Uterus (tissue), 3 donors: ENCODE measurements at regions not wholly inside any gene's neighbourhood (a gene's known extent, or its start where the extent isn't known, plus 50 kb on each side); places are given as distances from the start of the nearest gene placed in this dataset.
"Not testable (repeated sequence)": the region's sequence is repeated elsewhere in the genome, so short reads cannot be mapped to it uniquely, and the experiment has no call there.

Source experiments
- DNase-seq, 2 donors: peaks; one replicate each; pipeline ENCODE4 v3.0.0-alpha.2; 2019 to 2020
- H3K27ac ChIP-seq, 2 donors: fragments of 200-600 bp; sonication (generic); 1 replicate in 1 of 2; 2 replicates in 1 of 2; pipeline ENCODE4 v1.5.1; 2016 to 2018
- H3K27me3 ChIP-seq, 2 donors: fragments of 200-600 bp; sonication (generic); one replicate each; pipeline ENCODE4 v1.5.1; 2018 to 2019; ENCODE audit warnings: control low read depth in 1 of 2
- H3K36me3 ChIP-seq, 2 donors: fragments of 200-600 bp; sonication (generic); one replicate each; pipeline ENCODE4 v1.5.1; 2019; ENCODE audit warnings: control low read depth in 1 of 2
- H3K4me1 ChIP-seq, 2 donors: fragments of 200-600 bp; sonication (generic); one replicate each; pipeline ENCODE4 v1.5.1; 2018 to 2019; ENCODE audit warnings: control low read depth in 1 of 2
- H3K4me3 ChIP-seq, 2 donors: fragments of 200-600 bp; sonication (generic); 1 replicate in 1 of 2; 2 replicates in 1 of 2; pipeline ENCODE4 v1.5.1; 2018 to 2019; ENCODE audit warnings: mild to moderate bottlenecking in 1 of 2
- H3K9me3 ChIP-seq, 2 donors: fragments of 200-600 bp; sonication (generic); one replicate each; pipeline ENCODE4 v1.5.1; 2019; ENCODE audit warnings: control low read depth in 1 of 2
- CTCF ChIP-seq, 4 experiments: fragments of 200-600 bp in 2 of 4; fragments of 450-650 bp in 2 of 4; sonication (generic) in 2 of 4; IDR thresholded peaks; one replicate each; pipeline ENCODE4 v1.5.1; 2016 to 2019; ENCODE audit warnings: antibody characterized with exemption in 4 of 4, mild to moderate bottlenecking in 2 of 4, moderate library complexity in 1 of 4
- POLR2A ChIP-seq, 2 donors: fragments of 450-650 bp; IDR thresholded peaks; one replicate each; pipeline ENCODE4 v1.6.1; 2016; ENCODE audit warnings: antibody characterized with exemption in 2 of 2, mild to moderate bottlenecking in 1 of 2, moderate library complexity in 1 of 2
- intact Hi-C: fragments of 100-400 bp; cut with DNase I; formaldehyde crosslinking; loops from one replicate; pipeline ENCODE4 v1.15.1; 2023; ENCODE audit warnings: low total_unique reads
- donor health status: DM: yes; HTN: yes; CAD: no.

DNA sequence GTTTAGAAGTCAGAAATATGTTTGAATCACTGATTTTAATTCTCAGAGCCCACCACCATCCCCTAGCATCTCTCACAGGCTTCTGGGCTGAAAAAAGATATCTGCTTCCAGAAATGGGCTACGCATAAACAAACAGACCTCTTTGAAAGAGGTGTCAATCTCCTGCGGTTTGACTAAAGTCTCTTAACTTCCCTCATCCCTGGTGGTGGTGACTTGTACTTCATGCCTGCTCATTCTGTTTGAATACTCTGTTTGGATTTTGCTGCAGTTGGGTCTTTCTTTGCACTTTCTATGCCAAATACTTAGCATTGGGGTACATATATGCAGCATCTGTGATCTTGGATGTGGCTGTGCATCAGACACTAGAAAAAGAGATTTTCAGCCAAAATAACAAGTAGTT, 157.2 kb upstream of the ATP10B start:
- H3K9me3 ChIP-seq: no peaks in the 10 kb centered on the region
- intact Hi-C loops: no loop called here
- DNase-seq: no peak
- H3K36me3 ChIP-seq: no peaks in the 10 kb centered on the region
- H3K27me3 ChIP-seq: no peaks in the 10 kb centered on the region
- no peak overlapping the region for H3K27ac ChIP-seq
- H3K4me3 ChIP-seq: no peak overlapping the region
- TF ChIP-seq POLR2A (IDR thresholded peaks at IDR 0.05): no peak
- TF ChIP-seq CTCF (IDR thresholded peaks at IDR 0.05): no peak
- no peaks in the 10 kb centered on the region for H3K4me1 ChIP-seq

DNA sequence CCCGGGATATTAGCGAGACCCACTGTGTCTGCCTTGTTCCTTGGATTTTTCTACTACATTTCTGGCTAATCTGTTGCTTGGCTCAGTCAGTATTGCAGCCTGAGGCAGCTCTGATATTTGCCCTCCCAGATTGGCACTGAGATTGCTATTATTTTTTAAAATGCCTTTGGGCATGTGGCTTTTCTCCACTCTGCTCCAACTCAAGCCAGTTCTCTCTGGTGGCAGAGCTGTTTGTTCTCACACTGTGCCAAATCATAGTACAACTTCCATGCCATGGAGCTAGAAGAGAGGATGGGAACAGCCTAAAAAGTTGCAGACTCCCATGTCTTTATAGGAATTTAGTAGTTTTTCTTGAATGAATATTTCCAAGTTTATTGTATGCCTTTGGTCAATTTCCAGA, 155.9 kb upstream of the ATP10B start:
- intact Hi-C loops: no loop called here
- Histone ChIP-seq H3K4me3 (no peak overlapping the region), H3K27ac (no peak overlapping the region)

DNA sequence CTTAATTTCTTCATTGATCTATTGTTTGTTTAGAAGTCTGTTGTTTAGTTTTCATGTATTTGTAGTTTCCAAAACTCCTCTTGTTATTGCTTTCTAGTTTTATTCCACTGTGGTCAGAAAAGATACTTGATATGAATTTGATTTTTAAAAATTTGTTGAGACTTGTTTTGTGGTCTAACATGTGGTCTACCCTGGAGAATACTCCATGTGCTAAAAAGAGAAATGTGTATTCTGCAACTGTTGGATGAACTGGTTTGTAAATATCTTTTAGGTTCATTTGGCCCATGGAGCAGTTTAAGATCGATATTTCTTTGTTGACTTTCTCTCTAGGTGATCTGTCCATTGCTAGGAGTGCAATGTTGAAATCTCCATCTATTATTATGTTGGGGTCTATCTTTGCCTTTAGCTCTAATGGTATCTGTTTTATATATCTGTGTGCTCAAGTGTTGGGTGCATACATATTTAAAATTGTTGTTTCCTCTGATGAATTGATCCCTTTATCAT, 150.6 kb upstream of the ATP10B start:
- Histone ChIP-seq H3K27me3 (no peaks in the 10 kb centered on the region), H3K4me3 (no peak overlapping the region), H3K36me3 (no peaks in the 10 kb centered on the region), H3K27ac (no peak overlapping the region), H3K9me3 (no peaks in the 10 kb centered on the region), H3K4me1 (no peaks in the 10 kb centered on the region)
- no peak for TF ChIP-seq CTCF (IDR thresholded peaks at IDR 0.05)
- no peak for TF ChIP-seq POLR2A (IDR thresholded peaks at IDR 0.05)
- no peak for DNase-seq
- intact Hi-C loops: no loop called here

More for the DNA sequence above, 155.9 kb upstream of the ATP10B start:
- no peak for DNase-seq
- TF ChIP-seq CTCF (IDR thresholded peaks at IDR 0.05) (no peak), POLR2A (IDR thresholded peaks at IDR 0.05) (no peak)
- H3K4me1 ChIP-seq: no peaks in the 10 kb centered on the region
- no peaks in the 10 kb centered on the region for H3K36me3 ChIP-seq
- no peaks in the 10 kb centered on the region for H3K27me3 ChIP-seq
- H3K9me3 ChIP-seq: no peaks in the 10 kb centered on the region

DNA sequence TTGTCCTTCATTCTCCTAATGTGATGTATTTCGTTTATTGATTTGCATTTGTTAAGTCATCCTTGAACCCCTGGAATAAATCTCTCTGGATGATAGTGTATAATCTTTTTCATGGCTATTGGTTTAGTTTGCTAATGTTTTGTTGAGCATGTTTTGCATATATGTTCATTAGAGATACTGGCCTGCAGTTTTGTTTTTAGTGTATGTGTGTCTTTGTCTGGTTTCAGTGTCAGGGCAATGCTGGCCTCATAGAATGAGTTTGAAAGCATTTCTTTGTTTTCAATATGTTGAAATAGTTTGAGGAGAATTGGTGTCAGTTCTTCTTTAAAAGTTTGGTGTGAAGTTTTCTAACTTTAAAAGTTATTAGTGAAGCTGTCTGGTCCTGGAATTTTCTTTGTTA, 149.6 kb upstream of the ATP10B start:
- intact Hi-C loops: no loop called here
- H3K4me3 ChIP-seq: no peak overlapping the region
- H3K9me3 ChIP-seq: no peaks in the 10 kb centered on the region
- no peaks in the 10 kb centered on the region for H3K27me3 ChIP-seq
- TF ChIP-seq CTCF (IDR thresholded peaks at IDR 0.05) (no peak), POLR2A (IDR thresholded peaks at IDR 0.05) (no peak)
- H3K27ac ChIP-seq: no peak overlapping the region
- no peaks in the 10 kb centered on the region for H3K36me3 ChIP-seq
- no peaks in the 10 kb centered on the region for H3K4me1 ChIP-seq
- no peak for DNase-seq

DNA sequence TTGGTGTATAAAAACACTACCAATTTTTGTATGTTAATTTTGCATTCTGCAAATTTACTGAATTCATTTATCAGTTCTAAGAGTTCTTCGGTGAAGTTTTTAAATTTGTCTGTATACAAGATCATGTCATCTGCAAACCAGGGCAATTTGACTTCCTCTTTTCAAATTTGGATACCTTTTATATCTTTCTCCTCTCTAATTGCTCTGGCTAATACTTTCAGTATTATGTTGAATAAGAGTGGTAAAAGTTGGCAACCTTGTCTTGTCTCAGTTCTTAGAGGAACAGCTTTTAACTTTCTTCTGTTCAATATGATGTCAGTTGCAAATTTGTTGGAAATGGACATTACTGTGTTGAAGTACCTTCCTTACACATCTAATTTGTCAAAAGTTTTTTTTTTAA, 149.1 kb upstream of the ATP10B start:
- H3K36me3 ChIP-seq, H3K4me1 ChIP-seq, H3K27ac ChIP-seq, H3K9me3 ChIP-seq, H3K4me3 ChIP-seq, H3K27me3 ChIP-seq, DNase-seq, intact Hi-C loops: not testable (repeated sequence)

DNA sequence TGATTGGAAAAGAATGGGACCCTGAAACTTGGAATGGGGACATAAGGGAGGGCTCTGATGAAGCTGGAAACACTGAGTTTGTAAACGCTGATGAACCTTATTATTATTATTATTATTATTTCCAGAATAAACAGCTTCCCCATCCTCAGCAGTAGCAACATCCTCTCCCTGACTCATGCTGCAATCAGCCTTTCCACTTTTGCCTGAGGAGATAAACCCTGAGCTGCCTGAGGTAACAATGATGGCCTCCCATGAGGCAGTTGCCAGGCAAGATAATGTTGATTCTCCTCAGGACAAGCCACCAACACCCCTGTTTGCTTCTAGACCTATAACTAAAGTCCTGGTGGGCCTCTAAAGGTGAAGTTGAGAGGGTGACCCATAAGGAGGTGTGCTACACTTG, 139.2 kb upstream of the ATP10B start:
- Histone ChIP-seq H3K36me3 (no peaks in the 10 kb centered on the region), H3K9me3 (no peaks in the 10 kb centered on the region), H3K27me3 (no peaks in the 10 kb centered on the region), H3K27ac (no peak overlapping the region), H3K4me3 (no peak overlapping the region), H3K4me1 (no peaks in the 10 kb centered on the region)
- TF ChIP-seq POLR2A (IDR thresholded peaks at IDR 0.05) (no peak), CTCF (IDR thresholded peaks at IDR 0.05) (no peak)
- no peak for DNase-seq
- intact Hi-C loops: no loop called here
